Keratinocyte (primary cell): ENCODE measurements at regions not wholly inside any gene's neighbourhood (a gene's known extent, or its start where the extent isn't known, plus 50 kb on each side); places are given as distances from the start of the nearest gene placed in this dataset.

Experiments
- DNase-seq: peaks from one replicate; pipeline ENCODE4 v3.0.0-alpha.2; 2011; ENCODE audit warnings: low read depth, missing footprints, low spot score
- FAIRE-seq: peaks from 2 replicates; lab custom pipeline; 2011; peaks lifted over from hg19 to GRCh38; lab: Jason Lieb, UNC
- H2AFZ ChIP-seq: 2 replicates; pipeline ENCODE4 v1.6.0; 2012; ENCODE audit warnings: low read length, control low read depth, inconsistent platforms; ENCODE audit not compliant: control insufficient read depth
- H3K27ac ChIP-seq: 2 replicates; pipeline ENCODE4 v1.5.1; 2011; ENCODE audit warnings: low read length; ENCODE audit not compliant: control insufficient read depth, insufficient read depth
- H3K27me3 ChIP-seq: 3 replicates; pipeline ENCODE4 v1.6.0; 2011; ENCODE audit warnings: low read length; ENCODE audit not compliant: control insufficient read depth, insufficient read depth; ENCODE audit errors: extremely low read depth
- H3K36me3 ChIP-seq, 2 experiments: 2 replicates in 1 of 2; 3 replicates in 1 of 2; pipeline ENCODE4 v1.5.1; 2011; ENCODE audit warnings: low read length in 2 of 2, mild to moderate bottlenecking in 1 of 2; ENCODE audit not compliant: control insufficient read depth in 2 of 2, insufficient read depth in 2 of 2; ENCODE audit errors: extremely low read depth in 1 of 2
- H3K4me1 ChIP-seq: 3 replicates; pipeline ENCODE4 v1.5.1; 2011; ENCODE audit warnings: low read length; ENCODE audit not compliant: control insufficient read depth, insufficient read depth; ENCODE audit errors: extremely low read depth
- H3K4me2 ChIP-seq: 3 replicates; pipeline ENCODE4 v1.6.0; 2011; ENCODE audit warnings: low read depth, low read length; ENCODE audit not compliant: control insufficient read depth, insufficient read depth; ENCODE audit errors: extremely low read depth
- H3K4me3 ChIP-seq, 3 experiments: fragments of 200-600 bp in 1 of 3; sonication (generic) in 1 of 3; 2 replicates in 2 of 3; 3 replicates in 1 of 3; pipeline ENCODE4 v1.5.1; 2011 to 2016; ENCODE audit warnings: low read length in 3 of 3, mild to moderate bottlenecking in 3 of 3, control low read depth in 2 of 3, inconsistent platforms in 1 of 3, low read depth in 1 of 3, mixed read lengths in 1 of 3, mixed run types in 1 of 3, moderate library complexity in 1 of 3; ENCODE audit not compliant: control insufficient read depth in 2 of 3, insufficient read depth in 2 of 3; ENCODE audit errors: extremely low read depth in 1 of 3
- H3K79me2 ChIP-seq: 2 replicates; pipeline ENCODE4 v1.6.0; 2012; ENCODE audit warnings: low read length; ENCODE audit not compliant: control insufficient read depth, insufficient read depth
- H3K9ac ChIP-seq: 3 replicates; pipeline ENCODE4 v1.6.0; 2011; ENCODE audit warnings: low read length; ENCODE audit not compliant: control insufficient read depth, insufficient read depth; ENCODE audit errors: extremely low read depth
- H3K9me1 ChIP-seq: 3 replicates; pipeline ENCODE4 v1.6.0; 2011; ENCODE audit warnings: low read length; ENCODE audit not compliant: control insufficient read depth, insufficient read depth; ENCODE audit errors: extremely low read depth
- H3K9me3 ChIP-seq: 2 replicates; pipeline ENCODE4 v1.5.1; 2012; ENCODE audit warnings: low read depth, low read length; ENCODE audit not compliant: control insufficient read depth
- H4K20me1 ChIP-seq: 3 replicates; pipeline ENCODE4 v1.6.0; 2011; ENCODE audit warnings: low read length; ENCODE audit not compliant: control insufficient read depth, insufficient read depth; ENCODE audit errors: extremely low read depth
- EZH2 ChIP-seq: IDR thresholded peaks from one replicate; pipeline ENCODE4 v1.6.1; 2012; ENCODE audit warnings: inconsistent platforms, mild to moderate bottlenecking, low read length, moderate library complexity
- dilution Hi-C: fragments of 300-500 bp; cut with MboI; formaldehyde crosslinking; loops from one replicate; pipeline ENCODE4 v1.7.0; 2020; ENCODE audit warnings: low sequenced_read_pairs; ENCODE audit not compliant: extremely low pct_ligation_motif_present
- TF ChIP-seq, protein P1 (sequence below), 3 experiments: IDR thresholded peaks in 1 of 3; conservative IDR thresholded peaks in 1 of 3; optimal IDR thresholded peaks in 1 of 3; 2 replicates in 2 of 3; 3 replicates in 1 of 3; pipeline versions ENCODE3 to v1.5.1; 2011; ENCODE audit warnings: low read length in 3 of 3, mild to moderate bottlenecking in 3 of 3, moderate library complexity in 2 of 3, control low read depth in 1 of 3, inconsistent platforms in 1 of 3; ENCODE audit not compliant: insufficient read depth in 2 of 3; ENCODE audit errors: extremely low read depth in 1 of 3

DNA sequence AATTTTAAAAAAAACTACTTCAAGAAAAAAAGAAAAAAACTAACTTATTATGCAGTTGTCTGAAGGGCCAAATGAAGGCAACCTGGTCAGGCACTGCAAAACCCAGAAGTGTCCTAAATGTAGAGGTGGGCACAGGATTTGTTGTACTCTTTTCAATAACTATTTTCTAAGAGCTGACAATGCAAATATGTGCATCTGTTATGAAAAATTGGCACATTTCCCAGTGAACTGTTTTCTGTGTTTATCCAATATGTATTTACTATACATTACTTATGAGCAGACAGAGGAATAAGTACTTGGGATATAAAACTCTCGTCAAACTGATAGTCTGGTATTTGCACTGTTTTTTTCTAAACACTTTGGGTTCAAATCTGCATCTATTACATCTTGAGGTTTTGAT lies 188.0 kb upstream of the C21orf91 start:
- Histone ChIP-seq H3K4me3 (no peak overlapping the region), H4K20me1 (no peaks in the 10 kb centered on the region), H3K9ac (no peak overlapping the region), H3K4me1 (no peaks in the 10 kb centered on the region), H2AFZ (no peak overlapping the region), H3K9me1 (no peaks in the 10 kb centered on the region), H3K36me3 (no peaks in the 10 kb centered on the region), H3K27me3 (no peaks in the 10 kb centered on the region), H3K79me2 (no peaks in the 10 kb centered on the region), H3K9me3 (no peaks in the 10 kb centered on the region), H3K4me2 (no peak overlapping the region), H3K27ac (no peak overlapping the region)
- DNase-seq (no peak), FAIRE-seq (no peak)
- dilution Hi-C loops = no loop called here
- TF ChIP-seq EZH2 = no peak
- TF ChIP-seq, protein P1, sequence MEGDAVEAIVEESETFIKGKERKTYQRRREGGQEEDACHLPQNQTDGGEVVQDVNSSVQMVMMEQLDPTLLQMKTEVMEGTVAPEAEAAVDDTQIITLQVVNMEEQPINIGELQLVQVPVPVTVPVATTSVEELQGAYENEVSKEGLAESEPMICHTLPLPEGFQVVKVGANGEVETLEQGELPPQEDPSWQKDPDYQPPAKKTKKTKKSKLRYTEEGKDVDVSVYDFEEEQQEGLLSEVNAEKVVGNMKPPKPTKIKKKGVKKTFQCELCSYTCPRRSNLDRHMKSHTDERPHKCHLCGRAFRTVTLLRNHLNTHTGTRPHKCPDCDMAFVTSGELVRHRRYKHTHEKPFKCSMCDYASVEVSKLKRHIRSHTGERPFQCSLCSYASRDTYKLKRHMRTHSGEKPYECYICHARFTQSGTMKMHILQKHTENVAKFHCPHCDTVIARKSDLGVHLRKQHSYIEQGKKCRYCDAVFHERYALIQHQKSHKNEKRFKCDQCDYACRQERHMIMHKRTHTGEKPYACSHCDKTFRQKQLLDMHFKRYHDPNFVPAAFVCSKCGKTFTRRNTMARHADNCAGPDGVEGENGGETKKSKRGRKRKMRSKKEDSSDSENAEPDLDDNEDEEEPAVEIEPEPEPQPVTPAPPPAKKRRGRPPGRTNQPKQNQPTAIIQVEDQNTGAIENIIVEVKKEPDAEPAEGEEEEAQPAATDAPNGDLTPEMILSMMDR (optimal IDR thresholded peaks at IDR 0.05 in 1 of 3, IDR thresholded peaks at IDR 0.05 in 1 of 3, conservative IDR thresholded peaks at IDR 0.05 in 1 of 3; ENCODE audit: extremely low read depth in 1 of 3, insufficient read depth in 2 of 3, low read length in 3 of 3) = no peak

GRCh38 chr21:18006691-18007090 lies 187.5 kb upstream of the C21orf91 start:
- DNase-seq (no peak), FAIRE-seq (no peak)
- Histone ChIP-seq H3K9me1 (no peaks in the 10 kb centered on the region), H3K27ac (no peak overlapping the region), H3K27me3 (no peaks in the 10 kb centered on the region), H3K9ac (no peak overlapping the region), H3K9me3 (no peaks in the 10 kb centered on the region), H3K4me2 (no peak overlapping the region), H4K20me1 (no peaks in the 10 kb centered on the region), H2AFZ (no peak overlapping the region), H3K4me1 (no peaks in the 10 kb centered on the region), H3K36me3 (no peaks in the 10 kb centered on the region), H3K4me3 (no peak overlapping the region), H3K79me2 (no peaks in the 10 kb centered on the region)
- dilution Hi-C loops = no loop called here
- TF ChIP-seq, protein P1 (optimal IDR thresholded peaks at IDR 0.05 in 1 of 3, IDR thresholded peaks at IDR 0.05 in 1 of 3, conservative IDR thresholded peaks at IDR 0.05 in 1 of 3; ENCODE audit: extremely low read depth in 1 of 3, insufficient read depth in 2 of 3, low read length in 3 of 3) = no peak
- no peak for TF ChIP-seq EZH2
